Astrocyte of the cerebellum (primary cell): ENCODE measurements at regions not wholly inside any gene's neighbourhood (a gene's known extent, or its start where the extent isn't known, plus 50 kb on each side); places are given as distances from the start of the nearest gene placed in this dataset.

Source experiments
- DNase-seq: peaks from one replicate; pipeline ENCODE4 v3.0.0-alpha.2; 2011; ENCODE audit warnings: low read depth
- H3K4me3 ChIP-seq: 2 replicates; pipeline ENCODE4 v1.5.1; 2011; ENCODE audit warnings: mild to moderate bottlenecking, low read depth, low read length, moderate library complexity
- in situ Hi-C: cut with HindIII; loops from 2 replicates; pipeline ENCODE4 v1.10.0; 2017; ENCODE audit warnings: low sequenced_read_pairs
- TF ChIP-seq, protein P1 (sequence below): IDR thresholded peaks from 2 replicates; pipeline ENCODE4 v1.5.1; 2012; ENCODE audit warnings: low read length, low read depth, moderate library complexity, mild to moderate bottlenecking; ENCODE audit errors: missing control alignments

DNA sequence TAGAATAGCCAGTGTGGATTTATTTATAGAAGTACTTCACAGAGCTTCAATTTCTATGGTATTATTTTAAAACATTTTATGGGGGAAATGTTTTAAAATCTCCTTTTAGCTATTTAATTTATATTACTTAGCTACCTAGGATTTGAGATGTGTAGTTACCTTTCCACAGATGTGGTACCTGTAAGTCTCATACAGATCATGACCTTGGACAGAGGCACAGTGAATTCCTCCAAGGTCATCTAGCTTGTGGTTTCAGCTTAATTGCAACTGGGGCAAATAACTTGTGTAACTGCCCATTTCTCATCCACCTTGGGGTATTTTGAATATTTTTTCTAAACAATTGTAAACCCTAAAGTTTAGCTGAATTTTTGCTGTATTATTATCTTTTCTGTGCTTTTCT lies 89.2 kb downstream of the DMRTA1 start:
- no peak for DNase-seq
- H3K4me3 ChIP-seq: no peak overlapping the region
- in situ Hi-C loops: no loop called here
- TF ChIP-seq, protein P1, sequence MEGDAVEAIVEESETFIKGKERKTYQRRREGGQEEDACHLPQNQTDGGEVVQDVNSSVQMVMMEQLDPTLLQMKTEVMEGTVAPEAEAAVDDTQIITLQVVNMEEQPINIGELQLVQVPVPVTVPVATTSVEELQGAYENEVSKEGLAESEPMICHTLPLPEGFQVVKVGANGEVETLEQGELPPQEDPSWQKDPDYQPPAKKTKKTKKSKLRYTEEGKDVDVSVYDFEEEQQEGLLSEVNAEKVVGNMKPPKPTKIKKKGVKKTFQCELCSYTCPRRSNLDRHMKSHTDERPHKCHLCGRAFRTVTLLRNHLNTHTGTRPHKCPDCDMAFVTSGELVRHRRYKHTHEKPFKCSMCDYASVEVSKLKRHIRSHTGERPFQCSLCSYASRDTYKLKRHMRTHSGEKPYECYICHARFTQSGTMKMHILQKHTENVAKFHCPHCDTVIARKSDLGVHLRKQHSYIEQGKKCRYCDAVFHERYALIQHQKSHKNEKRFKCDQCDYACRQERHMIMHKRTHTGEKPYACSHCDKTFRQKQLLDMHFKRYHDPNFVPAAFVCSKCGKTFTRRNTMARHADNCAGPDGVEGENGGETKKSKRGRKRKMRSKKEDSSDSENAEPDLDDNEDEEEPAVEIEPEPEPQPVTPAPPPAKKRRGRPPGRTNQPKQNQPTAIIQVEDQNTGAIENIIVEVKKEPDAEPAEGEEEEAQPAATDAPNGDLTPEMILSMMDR: no peak

DNA sequence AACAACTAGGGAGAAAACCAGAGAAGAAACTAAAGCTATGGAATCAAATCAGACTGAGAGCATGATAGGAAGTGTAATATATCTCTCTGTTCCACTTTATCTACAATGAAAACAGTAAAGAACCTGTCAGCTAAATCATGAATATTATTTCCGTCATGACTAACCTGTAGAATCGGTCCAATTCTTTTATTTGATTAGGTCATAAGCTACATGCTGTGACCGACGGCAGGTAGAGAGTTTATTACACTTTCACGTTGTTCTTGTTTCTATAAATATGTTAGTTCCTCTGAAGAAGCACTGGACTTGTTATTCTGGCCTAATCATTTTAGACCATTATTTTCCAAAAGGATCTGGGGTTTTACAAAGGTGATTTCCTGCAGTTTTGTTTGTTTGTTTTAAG lies 91.1 kb downstream of the DMRTA1 start:
- in situ Hi-C loops: no loop called here
- DNase-seq: no peak
- TF ChIP-seq, protein P1: no peak

DNA sequence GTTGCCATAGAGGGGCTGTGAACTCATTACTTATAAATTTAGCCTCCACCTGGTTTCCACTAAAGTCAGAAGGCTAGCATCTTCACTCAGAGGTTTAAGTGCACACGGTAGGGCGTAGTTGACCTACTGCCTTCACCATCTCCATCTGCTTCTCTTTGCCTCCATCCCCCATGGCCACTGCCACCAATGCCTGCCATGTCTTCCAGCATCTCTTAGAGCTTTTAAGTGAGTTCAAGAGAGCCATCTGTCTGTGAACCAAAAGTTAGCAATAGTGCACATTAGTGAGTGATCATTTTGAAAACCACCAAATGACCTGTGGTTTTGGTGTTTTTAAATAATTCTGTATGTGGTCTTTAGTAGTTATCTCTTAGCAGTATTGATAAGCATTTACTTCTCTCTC lies 102.0 kb downstream of the DMRTA1 start:
- H3K4me3 ChIP-seq: no peak overlapping the region
- TF ChIP-seq, protein P1: no peak
- in situ Hi-C loops: no loop called here
- no peak for DNase-seq

More for the DNA sequence above, 91.1 kb downstream of the DMRTA1 start:
- no peak overlapping the region for H3K4me3 ChIP-seq

DNA sequence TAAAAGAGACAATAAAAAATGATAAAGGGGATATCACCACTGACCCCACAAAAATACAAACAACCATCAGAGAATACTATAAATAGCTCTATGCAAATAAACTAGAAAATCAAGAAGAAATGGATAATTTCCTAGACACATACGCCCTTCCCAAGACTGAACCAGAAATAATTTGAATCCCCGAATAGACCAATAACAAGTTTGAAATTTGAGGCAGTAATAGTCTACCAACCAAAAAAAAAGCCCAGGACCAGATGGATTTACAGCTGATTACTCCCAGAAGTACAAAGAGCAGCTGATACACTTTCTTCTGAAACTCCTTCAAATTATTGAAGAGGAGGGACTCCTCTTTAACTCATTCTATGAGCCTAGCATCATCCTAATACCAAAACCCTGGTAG lies 128.1 kb downstream of the DMRTA1 start:
- no peak overlapping the region for H3K4me3 ChIP-seq
- DNase-seq: no peak
- in situ Hi-C loops: no loop called here
- TF ChIP-seq, protein P1: no peak

DNA sequence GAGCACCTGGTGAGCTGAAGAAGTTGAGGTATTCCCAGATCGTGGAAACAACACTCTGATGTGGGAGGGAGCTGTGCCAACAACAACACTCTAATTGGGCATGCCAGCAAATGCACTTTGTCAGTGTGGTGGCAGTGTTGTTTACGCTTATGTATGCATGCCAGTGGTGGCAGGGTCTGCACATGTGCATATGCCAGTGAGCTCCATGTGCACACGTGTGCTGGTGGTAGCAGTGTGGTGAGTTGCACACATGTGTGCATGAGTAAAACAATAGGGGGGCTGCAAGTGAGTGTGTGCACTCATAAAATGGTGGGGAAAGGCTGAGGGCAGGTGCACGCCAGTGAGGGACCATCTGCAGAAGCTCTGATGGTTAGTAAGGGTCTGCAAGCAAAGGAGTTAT lies 134.2 kb downstream of the DMRTA1 start:
- in situ Hi-C loops: no loop called here
- TF ChIP-seq, protein P1: no peak
- DNase-seq: no peak
- no peak overlapping the region for H3K4me3 ChIP-seq

DNA sequence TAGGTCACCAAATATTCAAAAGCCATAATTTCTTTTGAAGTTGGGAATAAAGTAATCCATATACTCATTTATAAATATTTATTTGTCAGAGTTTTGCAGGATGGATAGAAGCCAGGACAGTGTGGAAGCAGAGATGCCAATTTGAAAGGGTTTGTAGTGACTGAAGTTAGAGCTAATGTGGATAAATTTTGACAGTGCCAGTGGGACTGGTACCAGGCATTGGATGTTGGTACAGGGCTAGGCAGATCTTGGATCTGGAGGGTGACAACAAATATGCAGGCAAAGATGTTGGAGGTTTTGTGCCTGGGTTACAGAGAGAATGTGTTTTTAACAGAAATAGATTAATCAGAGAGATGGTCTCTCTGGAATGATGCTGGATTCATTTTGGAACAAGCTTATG lies 135.6 kb downstream of the DMRTA1 start:
- in situ Hi-C loops: no loop called here
- DNase-seq: no peak
- TF ChIP-seq, protein P1: no peak
- H3K4me3 ChIP-seq: no peak overlapping the region

DNA sequence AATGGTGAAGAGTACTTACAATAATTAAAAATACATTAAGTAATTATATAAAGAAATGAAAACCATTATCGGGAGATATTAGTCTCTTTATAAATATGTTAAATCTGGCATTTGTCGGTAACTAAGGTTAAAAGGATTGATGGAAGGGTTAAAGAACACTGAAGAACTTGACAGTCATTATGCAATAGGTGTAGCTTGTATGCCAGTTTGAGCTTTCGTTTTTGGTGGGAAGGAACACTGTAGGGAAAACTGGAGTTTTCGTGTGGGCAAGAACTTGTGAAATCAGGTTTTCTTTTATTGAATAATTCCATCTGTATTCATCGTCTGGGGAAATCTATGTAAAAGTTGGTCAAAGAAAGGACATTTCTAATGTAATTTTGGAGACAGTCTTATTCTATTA lies 142.3 kb downstream of the DMRTA1 start:
- H3K4me3 ChIP-seq: no peak overlapping the region
- DNase-seq: no peak
- TF ChIP-seq, protein P1: no peak
- in situ Hi-C loops: no loop called here
